Mucosa of descending colon (tissue), 3 donors: ENCODE measurements at regions not wholly inside any gene's neighbourhood (a gene's known extent, or its start where the extent isn't known, plus 50 kb on each side); places are given as distances from the start of the nearest gene placed in this dataset.

Experiments
- ATAC-seq: fragments of 200-7000 bp; cut with Tn5 transposase; one replicate; pipeline ENCODE4 v1.9.1; 2020; ENCODE audit warnings: mild to moderate bottlenecking, moderate library complexity
- DNase-seq, 3 donors: peaks; one replicate each; pipeline ENCODE4 v3.0.0-alpha.2; 2020
- H3K36me3 ChIP-seq: fragments of 200-600 bp; one replicate; pipeline ENCODE4 v1.8.0; 2021; ENCODE audit warnings: low read depth, mild to moderate bottlenecking
- H3K4me1 ChIP-seq: fragments of 200-600 bp; one replicate; pipeline ENCODE4 v1.8.0; 2021; ENCODE audit warnings: low read depth, mild to moderate bottlenecking
- H3K4me3 ChIP-seq: fragments of 200-600 bp; one replicate; pipeline ENCODE4 v1.8.0; 2021; ENCODE audit warnings: mild to moderate bottlenecking
- H3K9me3 ChIP-seq: fragments of 200-600 bp; one replicate; pipeline ENCODE4 v1.8.0; 2021; ENCODE audit warnings: mild to moderate bottlenecking
- intact Hi-C, 2 donors: fragments of 100-400 bp; cut with DNase I in 1 of 2; cut with micrococcal nuclease in 1 of 2; formaldehyde crosslinking; loops; one replicate each; pipeline versions ENCODE4 v1.11.0 to v1.11.1; 2022; cut with DNase I, micrococcal nuclease
- TF ChIP-seq, protein P1 (sequence below): fragments of 200-600 bp; IDR thresholded peaks from one replicate; pipeline ENCODE4 v1.8.0; 2022; ENCODE audit warnings: antibody characterized with exemption, mild to moderate bottlenecking
- donor health status: DM: no; HTN: no; CAD: no; lungs with moderate emphysema.
- donor health status: DM: no; HTN: no; CAD: no.
- donor health status: DM: no; HTN: yes; CAD: no.

DNA sequence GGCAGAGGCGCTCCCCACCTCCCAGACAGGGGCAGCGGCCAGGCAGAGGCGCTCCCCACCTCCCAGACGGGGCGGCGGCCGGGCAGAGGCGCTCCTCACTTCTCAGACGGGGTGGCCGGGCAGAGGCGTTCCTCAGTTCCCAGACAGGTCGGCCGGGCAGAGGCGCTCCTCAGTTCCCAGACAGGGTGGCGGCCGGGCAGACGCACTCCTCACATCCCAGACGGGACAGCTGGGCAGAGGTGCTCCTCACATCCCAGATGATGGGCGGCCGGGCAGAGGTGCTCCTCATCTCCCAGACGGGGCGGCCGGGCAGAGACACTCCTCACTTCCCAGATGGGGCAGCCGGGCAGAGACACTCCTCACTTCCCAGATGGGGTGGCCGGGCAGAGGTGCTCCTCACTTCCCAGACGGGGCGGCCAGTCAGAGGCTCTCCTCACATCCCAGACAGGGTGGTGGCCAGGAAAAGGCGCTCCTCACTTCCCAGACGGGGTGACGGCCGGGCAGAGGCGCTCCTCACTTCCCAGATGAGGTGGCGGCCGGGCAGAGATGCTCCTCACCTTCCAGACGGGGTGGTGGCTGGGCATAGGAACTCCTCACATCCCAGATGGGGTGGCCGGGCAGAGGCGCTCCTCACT is 75.1 kb downstream of the CARTPT start:
- no peaks in the 10 kb centered on the region for H3K4me1 ChIP-seq
- H3K4me3 ChIP-seq = no peak overlapping the region
- no peaks in the 10 kb centered on the region for H3K36me3 ChIP-seq
- TF ChIP-seq, protein P1, sequence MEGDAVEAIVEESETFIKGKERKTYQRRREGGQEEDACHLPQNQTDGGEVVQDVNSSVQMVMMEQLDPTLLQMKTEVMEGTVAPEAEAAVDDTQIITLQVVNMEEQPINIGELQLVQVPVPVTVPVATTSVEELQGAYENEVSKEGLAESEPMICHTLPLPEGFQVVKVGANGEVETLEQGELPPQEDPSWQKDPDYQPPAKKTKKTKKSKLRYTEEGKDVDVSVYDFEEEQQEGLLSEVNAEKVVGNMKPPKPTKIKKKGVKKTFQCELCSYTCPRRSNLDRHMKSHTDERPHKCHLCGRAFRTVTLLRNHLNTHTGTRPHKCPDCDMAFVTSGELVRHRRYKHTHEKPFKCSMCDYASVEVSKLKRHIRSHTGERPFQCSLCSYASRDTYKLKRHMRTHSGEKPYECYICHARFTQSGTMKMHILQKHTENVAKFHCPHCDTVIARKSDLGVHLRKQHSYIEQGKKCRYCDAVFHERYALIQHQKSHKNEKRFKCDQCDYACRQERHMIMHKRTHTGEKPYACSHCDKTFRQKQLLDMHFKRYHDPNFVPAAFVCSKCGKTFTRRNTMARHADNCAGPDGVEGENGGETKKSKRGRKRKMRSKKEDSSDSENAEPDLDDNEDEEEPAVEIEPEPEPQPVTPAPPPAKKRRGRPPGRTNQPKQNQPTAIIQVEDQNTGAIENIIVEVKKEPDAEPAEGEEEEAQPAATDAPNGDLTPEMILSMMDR = no peak
- peaks cover 15% of the 10 kb centered on the region for H3K9me3 ChIP-seq
- DNase-seq (peak in 1 of 3 donors; percentile 46), ATAC-seq (no peak)
- intact Hi-C loops = no loop called here

DNA sequence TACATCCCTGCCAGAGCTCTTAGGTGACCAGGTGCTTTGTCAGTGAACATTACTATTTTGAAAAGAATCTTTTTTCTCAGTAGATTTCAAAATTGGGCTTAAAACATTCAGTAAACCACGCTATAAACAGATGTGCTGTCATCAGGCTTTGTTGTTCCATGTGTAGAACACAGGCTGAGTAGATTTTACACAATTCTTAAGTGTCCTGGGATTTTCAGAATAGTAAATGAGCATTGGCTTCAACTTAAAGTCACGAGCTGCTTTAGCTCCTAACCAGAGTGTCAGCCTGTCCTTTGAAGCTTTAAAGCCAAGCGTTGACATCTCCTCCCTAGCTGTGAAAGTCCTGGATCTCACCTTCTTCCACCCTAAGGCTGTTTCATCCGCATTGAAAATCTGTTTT is 83.6 kb downstream of the CARTPT start:
- no peak overlapping the region for H3K4me3 ChIP-seq
- DNase-seq (no peak), ATAC-seq (no peak)
- no peaks in the 10 kb centered on the region for H3K4me1 ChIP-seq
- no peaks in the 10 kb centered on the region for H3K36me3 ChIP-seq
- intact Hi-C loops = no loop called here
- TF ChIP-seq, protein P1 = no peak
- no peaks in the 10 kb centered on the region for H3K9me3 ChIP-seq

DNA sequence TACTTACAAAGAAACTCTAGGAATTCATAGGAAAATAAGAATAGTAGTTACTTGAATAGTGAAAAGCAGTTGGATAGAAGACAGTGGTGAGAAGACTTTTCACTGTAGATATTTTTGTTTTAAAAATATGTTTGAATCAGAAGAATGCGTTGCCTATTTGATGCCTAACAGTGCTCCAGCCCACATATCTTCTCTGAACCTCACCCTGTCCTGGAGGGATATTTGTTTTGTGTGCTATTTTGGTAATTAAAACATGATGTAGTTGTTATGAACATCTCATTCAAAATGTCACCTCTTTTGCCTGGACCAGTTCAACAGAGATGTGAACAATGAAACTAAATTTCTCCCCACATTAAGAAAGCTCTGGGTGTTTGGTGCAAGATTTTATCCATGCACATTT is 87.6 kb downstream of the CARTPT start:
- intact Hi-C loops = no loop called here
- DNase-seq = no peak
- Histone ChIP-seq H3K36me3 (no peaks in the 10 kb centered on the region), H3K4me1 (no peaks in the 10 kb centered on the region), H3K9me3 (no peaks in the 10 kb centered on the region), H3K4me3 (no peak overlapping the region)
- no peak for ATAC-seq
- TF ChIP-seq, protein P1 = no peak

DNA sequence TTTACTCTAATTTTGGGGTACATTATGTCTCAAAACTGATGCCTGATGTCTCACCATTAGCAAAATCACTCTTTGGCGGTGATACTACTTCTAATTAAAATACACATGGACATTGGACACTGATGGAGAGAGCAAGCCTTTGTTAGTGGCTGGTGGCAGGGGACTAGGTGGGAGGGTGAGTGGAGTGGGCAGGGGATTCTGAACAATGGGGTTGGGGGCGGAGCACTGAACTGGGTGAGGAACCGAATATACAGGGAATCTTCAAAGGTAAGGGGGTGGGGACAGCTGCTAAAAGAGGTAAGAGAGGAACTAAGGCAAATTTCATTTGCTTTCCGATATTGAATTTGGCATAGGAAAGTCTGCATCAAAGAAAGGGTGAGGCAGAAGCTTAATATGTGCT is 88.8 kb downstream of the CARTPT start:
- ATAC-seq = no peak
- TF ChIP-seq, protein P1 = no peak
- no peak for DNase-seq
- intact Hi-C loops = no loop called here
- no peaks in the 10 kb centered on the region for H3K9me3 ChIP-seq
- H3K4me3 ChIP-seq = no peak overlapping the region
- H3K4me1 ChIP-seq = no peaks in the 10 kb centered on the region
- no peaks in the 10 kb centered on the region for H3K36me3 ChIP-seq

DNA sequence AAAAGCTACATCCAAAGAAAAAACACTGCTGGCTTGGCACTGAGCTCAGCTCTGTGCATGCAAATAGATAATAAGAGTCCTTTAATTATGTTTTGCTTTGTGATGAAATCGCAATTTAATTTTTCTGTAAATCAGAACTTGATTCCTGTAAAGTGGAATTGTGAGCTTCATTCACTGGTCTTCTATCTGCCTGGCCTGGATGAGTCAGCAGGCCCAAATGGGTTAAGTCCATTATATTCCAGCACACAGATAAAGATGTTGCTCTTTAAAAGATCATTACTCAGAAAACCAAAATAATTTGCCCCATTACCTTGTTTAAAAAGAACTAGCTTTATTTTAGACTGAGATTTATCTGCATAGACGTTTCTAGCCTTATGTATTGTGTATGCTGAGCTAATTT is 90.4 kb downstream of the CARTPT start:
- Histone ChIP-seq H3K36me3 (no peaks in the 10 kb centered on the region), H3K4me3 (no peak overlapping the region), H3K9me3 (no peaks in the 10 kb centered on the region), H3K4me1 (no peaks in the 10 kb centered on the region)
- no peak for DNase-seq
- TF ChIP-seq, protein P1 = no peak
- no peak for ATAC-seq
- intact Hi-C loops = no loop called here

DNA sequence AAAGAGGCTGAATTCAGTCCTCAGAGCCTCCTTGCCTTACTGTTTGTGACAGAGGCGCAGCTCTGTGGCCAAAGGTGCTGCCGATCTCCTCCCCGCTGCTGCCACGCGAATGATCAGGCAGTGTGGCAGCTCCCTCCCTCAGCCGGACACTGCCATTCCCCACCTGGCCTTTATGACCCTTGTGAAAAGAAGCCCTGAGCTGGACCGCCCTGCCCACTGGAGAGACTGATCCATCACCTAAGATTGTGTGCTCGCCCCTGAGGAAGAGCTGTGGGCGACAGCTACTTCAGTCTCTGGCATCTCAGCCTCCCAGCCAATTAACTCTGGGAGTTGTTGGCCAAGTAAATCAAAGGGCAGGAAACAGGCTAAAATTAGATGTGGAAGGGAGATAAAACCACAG is 90.9 kb downstream of the CARTPT start:
- H3K36me3 ChIP-seq = no peaks in the 10 kb centered on the region
- intact Hi-C loops = no loop called here
- TF ChIP-seq, protein P1 = no peak
- no peak overlapping the region for H3K4me3 ChIP-seq
- no peaks in the 10 kb centered on the region for H3K9me3 ChIP-seq
- H3K4me1 ChIP-seq = no peaks in the 10 kb centered on the region
- DNase-seq (no peak), ATAC-seq (no peak)
